Duodenal mucosa (tissue), 2 donors: ENCODE measurements at regions not wholly inside any gene's neighbourhood (a gene's known extent, or its start where the extent isn't known, plus 50 kb on each side); places are given as distances from the start of the nearest gene placed in this dataset.

Experiments
- H3K27ac ChIP-seq: one replicate; pipeline ENCODE4 v1.7.0; 2013; ENCODE audit warnings: low read depth, low read length
- H3K27me3 ChIP-seq, 2 donors: one replicate each; pipeline ENCODE4 v1.7.0; 2013; ENCODE audit warnings: low read length in 2 of 2, control low read depth in 1 of 2; ENCODE audit not compliant: insufficient read depth in 2 of 2, control insufficient read depth in 1 of 2
- H3K36me3 ChIP-seq, 2 donors: one replicate each; pipeline ENCODE4 v1.7.0; 2013; ENCODE audit warnings: low read length in 2 of 2, control low read depth in 1 of 2; ENCODE audit not compliant: insufficient read depth in 2 of 2, control insufficient read depth in 1 of 2
- H3K4me1 ChIP-seq, 2 donors: one replicate each; pipeline ENCODE4 v1.7.0; 2013; ENCODE audit warnings: low read length in 2 of 2, control low read depth in 1 of 2; ENCODE audit not compliant: insufficient read depth in 2 of 2, control insufficient read depth in 1 of 2
- H3K4me3 ChIP-seq, 2 donors: one replicate each; pipeline ENCODE4 v1.7.0; 2013; ENCODE audit warnings: low read length in 2 of 2, low read depth in 1 of 2
- H3K9ac ChIP-seq, 2 donors: one replicate each; pipeline ENCODE4 v1.7.0; 2013; ENCODE audit warnings: low read length in 2 of 2, low read depth in 1 of 2
- H3K9me3 ChIP-seq, 2 donors: one replicate each; pipeline ENCODE4 v1.7.0; 2013; ENCODE audit warnings: low read length in 2 of 2, control low read depth in 1 of 2; ENCODE audit not compliant: control insufficient read depth in 1 of 2

GRCh38 chr2:7115906-7116305, 198.7 kb downstream of the RNF144A start:
- Histone ChIP-seq H3K9me3 (no peaks in the 10 kb centered on the region), H3K36me3 (no peaks in the 10 kb centered on the region), H3K27ac (no peak overlapping the region), H3K27me3 (no peaks in the 10 kb centered on the region), H3K4me3 (no peak overlapping the region), H3K9ac (no peak overlapping the region), H3K4me1 (no peaks in the 10 kb centered on the region)

DNA sequence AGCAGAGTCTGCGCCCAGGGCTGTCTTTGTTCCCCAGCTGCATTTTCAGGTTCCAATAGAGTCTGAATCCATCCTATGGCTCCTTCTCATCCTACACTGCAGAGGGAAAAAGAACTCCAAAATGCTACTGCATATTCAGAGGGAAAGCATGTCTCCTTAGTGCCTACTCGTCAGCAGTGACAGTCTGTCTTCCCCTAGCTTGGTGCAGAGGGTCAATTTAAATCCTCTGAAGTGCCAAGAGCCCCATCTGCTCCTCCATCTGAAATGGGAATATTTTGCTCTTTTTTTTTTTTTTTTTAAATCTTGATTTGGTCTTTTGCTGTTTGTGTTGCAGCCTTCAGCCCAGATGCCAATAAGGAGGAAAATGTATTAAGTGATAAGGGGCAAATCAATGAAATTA, 199.3 kb downstream of the RNF144A start:
- Histone ChIP-seq H3K4me1 (no peaks in the 10 kb centered on the region), H3K36me3 (no peaks in the 10 kb centered on the region), H3K9me3 (no peaks in the 10 kb centered on the region), H3K4me3 (no peak overlapping the region), H3K9ac (no peak overlapping the region), H3K27me3 (no peaks in the 10 kb centered on the region), H3K27ac (no peak overlapping the region)

- Histone ChIP-seq H3K4me1 (no peaks in the 10 kb centered on the region), H3K9me3 (no peaks in the 10 kb centered on the region), H3K36me3 (no peaks in the 10 kb centered on the region), H3K27me3 (no peaks in the 10 kb centered on the region), H3K9ac (no peak overlapping the region), H3K4me3 (no peak overlapping the region), H3K27ac (no peak overlapping the region)
These were observed 199.9 kb downstream of the RNF144A start for GRCh38 chr2:7117076-7117475.

DNA sequence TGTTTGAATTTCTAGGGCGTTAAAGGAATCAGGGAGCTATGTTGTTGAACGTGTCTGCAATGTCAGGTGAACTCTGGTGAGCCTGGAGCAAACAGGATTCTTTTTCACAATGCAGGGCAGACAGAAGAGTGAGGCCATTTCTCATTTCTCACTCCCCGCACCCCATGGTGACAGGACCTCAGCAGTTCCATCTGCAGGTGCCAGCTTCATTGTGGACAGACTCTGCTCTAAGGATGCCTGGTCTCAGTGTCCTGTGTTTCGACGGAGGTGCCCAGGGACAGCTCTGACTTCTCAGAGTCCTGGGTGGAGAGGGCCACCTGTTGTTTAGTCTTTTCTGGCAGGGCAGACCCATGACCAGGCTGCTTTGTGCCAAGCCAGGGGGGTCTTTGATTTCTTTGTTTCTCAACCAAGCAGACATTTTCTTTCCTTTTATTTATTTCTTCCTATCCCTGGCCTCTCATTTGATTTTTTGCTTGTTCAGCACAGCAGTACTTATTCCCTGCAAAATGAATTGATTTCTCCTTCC, 201.5 kb downstream of the RNF144A start:
- no peak overlapping the region for H3K9ac ChIP-seq
- no peaks in the 10 kb centered on the region for H3K9me3 ChIP-seq
- no peak overlapping the region for H3K27ac ChIP-seq
- H3K27me3 ChIP-seq = no peaks in the 10 kb centered on the region
- no peak overlapping the region for H3K4me3 ChIP-seq
- H3K4me1 ChIP-seq = no peaks in the 10 kb centered on the region
- H3K36me3 ChIP-seq = no peaks in the 10 kb centered on the region

GRCh38 chr2:7119132-7119835, 202.1 kb downstream of the RNF144A start:
- Histone ChIP-seq H3K27me3 (no peaks in the 10 kb centered on the region), H3K27ac (no peak overlapping the region)

DNA sequence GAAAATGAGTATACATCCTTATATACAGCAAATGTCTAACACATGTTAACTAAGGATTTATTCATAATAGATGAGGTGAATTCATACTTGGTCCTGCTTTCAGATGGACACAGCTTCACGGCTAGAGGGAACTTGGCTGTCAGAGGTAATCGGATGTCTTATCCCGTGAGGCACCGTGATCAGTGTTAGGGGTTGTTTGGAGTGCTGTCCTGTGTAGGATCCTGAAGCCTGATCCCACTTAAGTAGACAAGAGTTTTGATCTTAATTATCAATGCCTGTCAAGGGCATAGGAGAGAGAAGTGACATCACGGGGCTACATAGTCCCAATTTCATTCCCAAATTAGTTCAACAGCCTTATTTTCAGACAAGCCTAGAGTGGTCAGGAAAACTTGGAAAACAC, 204.6 kb downstream of the RNF144A start:
- Histone ChIP-seq H3K9ac (no peak overlapping the region), H3K36me3 (no peaks in the 10 kb centered on the region), H3K4me3 (no peak overlapping the region), H3K4me1 (no peaks in the 10 kb centered on the region), H3K9me3 (no peaks in the 10 kb centered on the region), H3K27me3 (no peaks in the 10 kb centered on the region), H3K27ac (no peak overlapping the region)

More at GRCh38 chr2:7119132-7119835, 202.1 kb downstream of the RNF144A start:
- Histone ChIP-seq H3K4me3 (no peak overlapping the region), H3K4me1 (no peaks in the 10 kb centered on the region), H3K36me3 (no peaks in the 10 kb centered on the region), H3K9ac (no peak overlapping the region), H3K9me3 (no peaks in the 10 kb centered on the region)

DNA sequence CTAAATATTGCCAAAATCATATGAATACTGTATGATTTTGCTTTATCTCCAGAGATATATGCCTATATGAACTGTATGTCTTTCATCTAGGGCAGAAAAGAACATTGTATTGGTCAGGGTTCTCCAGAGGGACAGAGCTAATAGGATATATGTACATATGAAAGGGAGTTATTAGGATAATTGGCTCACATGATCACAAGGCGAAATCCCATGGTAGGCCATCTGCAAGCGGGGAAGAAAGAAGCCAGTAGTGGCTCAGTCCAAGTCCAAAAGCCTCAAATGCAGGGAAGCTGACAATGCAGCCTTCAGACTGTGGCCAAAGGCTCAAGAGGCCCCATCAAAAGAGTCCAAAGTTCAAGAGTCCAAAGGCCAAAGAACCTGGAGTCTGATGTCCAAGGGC, 209.9 kb downstream of the RNF144A start:
- no peaks in the 10 kb centered on the region for H3K4me1 ChIP-seq
- H3K27me3 ChIP-seq = no peaks in the 10 kb centered on the region
- no peaks in the 10 kb centered on the region for H3K36me3 ChIP-seq
- no peak overlapping the region for H3K27ac ChIP-seq
- H3K4me3 ChIP-seq = no peak overlapping the region
- H3K9me3 ChIP-seq = no peaks in the 10 kb centered on the region
- no peak overlapping the region for H3K9ac ChIP-seq

GRCh38 chr2:7127687-7128086, 210.5 kb downstream of the RNF144A start:
- H3K9ac ChIP-seq = no peak overlapping the region
- H3K9me3 ChIP-seq = no peaks in the 10 kb centered on the region
- no peak overlapping the region for H3K4me3 ChIP-seq
- no peaks in the 10 kb centered on the region for H3K36me3 ChIP-seq
- H3K27me3 ChIP-seq = no peaks in the 10 kb centered on the region
- H3K4me1 ChIP-seq = no peaks in the 10 kb centered on the region
- H3K27ac ChIP-seq = no peak overlapping the region

GRCh38 chr2:7131261-7131660, 214.0 kb downstream of the RNF144A start:
- H3K9me3 ChIP-seq = no peaks in the 10 kb centered on the region
- H3K27me3 ChIP-seq = no peaks in the 10 kb centered on the region
- no peak overlapping the region for H3K27ac ChIP-seq
- H3K4me1 ChIP-seq = no peaks in the 10 kb centered on the region
- no peaks in the 10 kb centered on the region for H3K36me3 ChIP-seq
- no peak overlapping the region for H3K9ac ChIP-seq
- no peak overlapping the region for H3K4me3 ChIP-seq

DNA sequence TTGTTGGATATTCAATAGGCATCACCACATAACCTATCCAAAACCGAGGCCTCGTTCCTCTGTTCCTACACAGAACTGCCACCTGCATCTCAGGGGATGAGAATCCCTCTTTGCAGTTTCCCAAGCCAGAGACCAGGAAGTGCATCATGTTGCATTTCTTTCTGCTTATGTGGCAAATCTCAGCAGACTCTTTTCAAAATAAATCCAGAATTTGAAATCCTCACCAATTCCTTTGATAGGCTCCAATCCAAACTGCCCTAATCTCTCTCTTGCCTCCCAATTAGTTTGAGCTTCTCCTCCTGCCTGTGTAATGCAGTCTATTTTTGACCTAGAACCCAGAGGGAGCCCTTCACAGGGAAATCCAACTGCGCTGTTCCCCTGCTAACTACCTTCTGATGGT, 215.5 kb downstream of the RNF144A start:
- Histone ChIP-seq H3K4me3 (no peak overlapping the region), H3K27ac (no peak overlapping the region), H3K27me3 (no peaks in the 10 kb centered on the region), H3K4me1 (no peaks in the 10 kb centered on the region), H3K9me3 (no peaks in the 10 kb centered on the region), H3K9ac (no peak overlapping the region), H3K36me3 (no peaks in the 10 kb centered on the region)
